Neural cell (in vitro differentiated cells): ENCODE measurements at regions not wholly inside any gene's neighbourhood (a gene's known extent, or its start where the extent isn't known, plus 50 kb on each side); places are given as distances from the start of the nearest gene placed in this dataset.

ENCODE experiments used
- H2AFZ ChIP-seq: fragments of 200-600, 300-800 bp; sonication (generic), shearing (Covaris generic); 2 replicates; pipeline ENCODE4 v1.6.0; 2014; ENCODE audit warnings: low read depth, mild to moderate bottlenecking, antibody characterized with exemption, low read length, moderate library complexity
- H3F3A ChIP-seq: fragments of 200-600 bp; shearing (Covaris generic); 2 replicates; pipeline ENCODE4 v1.6.1; 2016; ENCODE audit warnings: mild to moderate bottlenecking, moderate library complexity, mixed read lengths, antibody characterized with exemption, low read length; ENCODE audit not compliant: insufficient read depth, poor library complexity, severe bottlenecking
- H3K27ac ChIP-seq: fragments of 200-600, 300-800 bp; sonication (generic), shearing (Covaris generic); 2 replicates; pipeline ENCODE4 v1.5.1; 2014; ENCODE audit warnings: mild to moderate bottlenecking, low read length, moderate library complexity
- H3K27me3 ChIP-seq: fragments of 300-800, 200-600 bp; sonication (generic), shearing (Covaris generic); 2 replicates; pipeline ENCODE4 v1.6.0; 2014; ENCODE audit warnings: mild to moderate bottlenecking, low read depth, low read length, moderate library complexity; ENCODE audit not compliant: insufficient read depth
- H3K36me3 ChIP-seq: fragments of 300-800, 200-600 bp; sonication (generic), shearing (Covaris generic); 2 replicates; pipeline ENCODE4 v1.5.1; 2014; ENCODE audit warnings: mild to moderate bottlenecking, antibody characterized with exemption, low read length, moderate library complexity; ENCODE audit not compliant: insufficient read depth
- H3K4me2 ChIP-seq: fragments of 300-800, 200-600 bp; sonication (generic), shearing (Covaris generic); 2 replicates; pipeline ENCODE4 v1.6.0; 2014; ENCODE audit warnings: mild to moderate bottlenecking, low read length
- H3K4me3 ChIP-seq: fragments of 300-800, 200-600 bp; sonication (generic), shearing (Covaris generic); 2 replicates; pipeline ENCODE4 v1.5.1; 2014; ENCODE audit warnings: mild to moderate bottlenecking, low read length, moderate library complexity
- H3K79me2 ChIP-seq: fragments of 200-600 bp; shearing (Covaris generic); replicated peaks from 2 replicates; pipeline ENCODE4 v1.6.0; 2014; ENCODE audit warnings: mild to moderate bottlenecking, low read length, moderate library complexity; ENCODE audit not compliant: insufficient read depth
- H3K9ac ChIP-seq: fragments of 300-800, 200-600 bp; sonication (generic), shearing (Covaris generic); 2 replicates; pipeline ENCODE4 v1.6.1; 2016; ENCODE audit warnings: mild to moderate bottlenecking, low read length, mixed read lengths
- H3K9me2 ChIP-seq: fragments of 200-600 bp; shearing (Covaris generic); 2 replicates; pipeline ENCODE4 v1.6.1; 2016; ENCODE audit warnings: mild to moderate bottlenecking, low read length, mixed read lengths; ENCODE audit not compliant: insufficient read depth
- H3K9me3 ChIP-seq: fragments of 200-600, 300-800 bp; sonication (generic), shearing (Covaris generic); 2 replicates; pipeline ENCODE4 v1.6.1; 2016; ENCODE audit warnings: mild to moderate bottlenecking, mixed run types, low read length, moderate library complexity, mixed read lengths
- H4K20me1 ChIP-seq: fragments of 200-600 bp; shearing (Covaris generic); 2 replicates; pipeline ENCODE4 v1.6.1; 2016; ENCODE audit warnings: mild to moderate bottlenecking, mixed run types; ENCODE audit not compliant: insufficient read depth
- CTCF ChIP-seq: fragments of 450-650 bp; IDR thresholded peaks from 2 replicates; pipeline ENCODE4 v1.5.1; 2014; ENCODE audit warnings: antibody characterized with exemption, mild to moderate bottlenecking, moderate library complexity; ENCODE audit not compliant: poor library complexity, severe bottlenecking
- EP300 ChIP-seq: fragments of 450-650 bp; conservative IDR thresholded peaks from 2 replicates; pipeline ENCODE4 v1.6.1; 2014; ENCODE audit warnings: antibody characterized with exemption, mild to moderate bottlenecking, moderate library complexity; ENCODE audit not compliant: poor library complexity, severe bottlenecking
- EZH2 ChIP-seq: fragments of 200-600, 300-800 bp; shearing (Covaris generic), sonication (generic); IDR thresholded peaks from 2 replicates; pipeline ENCODE4 v1.6.1; 2014; ENCODE audit warnings: antibody characterized with exemption, low read length, borderline replicate concordance, mild to moderate bottlenecking; ENCODE audit not compliant: insufficient read depth, poor library complexity, severe bottlenecking
- MXI1 ChIP-seq: fragments of 450-650 bp; conservative IDR thresholded peaks from 2 replicates; pipeline ENCODE4 v1.6.1; 2014; ENCODE audit warnings: antibody characterized with exemption, mild to moderate bottlenecking; ENCODE audit not compliant: poor library complexity, severe bottlenecking
- POLR2AphosphoS5 ChIP-seq: IDR thresholded peaks from 2 replicates; pipeline ENCODE4 v1.6.1; 2012
- RAD21 ChIP-seq: fragments of 450-650 bp; conservative IDR thresholded peaks from 2 replicates; pipeline ENCODE4 v1.6.1; 2014; ENCODE audit warnings: antibody characterized with exemption, mild to moderate bottlenecking, moderate library complexity
- REST ChIP-seq: IDR thresholded peaks from 2 replicates; pipeline ENCODE4 v1.6.1; 2012; ENCODE audit warnings: borderline replicate concordance
- SMC3 ChIP-seq: fragments of 450-650 bp; conservative IDR thresholded peaks from 2 replicates; pipeline ENCODE4 v1.6.1; 2014; ENCODE audit warnings: antibody characterized with exemption, mild to moderate bottlenecking, moderate library complexity; ENCODE audit not compliant: poor library complexity
- TAF1 ChIP-seq: IDR thresholded peaks from 2 replicates; pipeline ENCODE4 v1.6.1; 2012; ENCODE audit warnings: low read depth

GRCh38 chr5:18111906-18112465, 477.7 kb downstream of the TAF11L14 start:
- no peak for TF ChIP-seq MXI1
- peak; percentile 27 for TF ChIP-seq SMC3
- peak; percentile 54 for TF ChIP-seq POLR2AphosphoS5
- TF ChIP-seq EP300 = peak; percentile 88
- TF ChIP-seq REST = peak; percentile 39
- peak; percentile 31 for TF ChIP-seq RAD21
- TF ChIP-seq TAF1 = no peak
- no peaks in the 10 kb centered on the region for H3K36me3 ChIP-seq
- H3K79me2 ChIP-seq = no peaks in the 10 kb centered on the region
- H3K4me3 ChIP-seq = peak overlapping the region; percentile 5
- no peak overlapping the region for H3K4me2 ChIP-seq
- peak overlapping the region; percentile 15 for H3K9ac ChIP-seq
- no peaks in the 10 kb centered on the region for H3K9me2 ChIP-seq
- H3K27me3 ChIP-seq = no peaks in the 10 kb centered on the region
- no peak overlapping the region for H2AFZ ChIP-seq
- H3F3A ChIP-seq = no peaks in the 10 kb centered on the region
- no peaks in the 10 kb centered on the region for H3K9me3 ChIP-seq
- peak overlapping the region; percentile 62 for H3K27ac ChIP-seq
- no peaks in the 10 kb centered on the region for H4K20me1 ChIP-seq

GRCh38 chr5:18113721-18114120, 479.5 kb downstream of the TAF11L14 start:
- Histone ChIP-seq H3K27ac (peak overlapping the region; percentile 68), H3K9me3 (no peaks in the 10 kb centered on the region), H2AFZ (no peak overlapping the region), H4K20me1 (no peaks in the 10 kb centered on the region), H3K9me2 (no peaks in the 10 kb centered on the region), H3K9ac (peak overlapping the region; percentile 23), H3K27me3 (no peaks in the 10 kb centered on the region), H3K79me2 (no peaks in the 10 kb centered on the region), H3K4me2 (no peak overlapping the region), H3K36me3 (no peaks in the 10 kb centered on the region), H3F3A (no peaks in the 10 kb centered on the region), H3K4me3 (no peak overlapping the region)
- TF ChIP-seq RAD21 (peak; percentile 81), EZH2 (no peak), SMC3 (peak; percentile 75), CTCF (peak; percentile 74)
